AG04450 (cell line): ENCODE measurements at regions not wholly inside any gene's neighbourhood (a gene's known extent, or its start where the extent isn't known, plus 50 kb on each side); places are given as distances from the start of the nearest gene placed in this dataset.

Experiments
- CTCF ChIA-PET: fragments of 300-600, 350-600 bp; formaldehyde crosslinking; extraction: SDS; loops from one replicate; lab custom pipeline; 2022; ENCODE audit warnings: antibody characterized with exemption, inconsistent platforms; lab: Charles Lee
- POLR2A ChIA-PET: fragments of 350-600 bp; formaldehyde crosslinking; extraction: SDS; loops from one replicate; lab custom pipeline; 2021; ENCODE audit warnings: antibody characterized with exemption, inconsistent platforms; lab: Yijun Ruan, JAX
- DNase-seq: peaks from one replicate; pipeline ENCODE4 v3.0.0-alpha.2; 2011; ENCODE audit warnings: low read depth, low spot score
- H3K27ac ChIP-seq: one replicate; pipeline ENCODE4 v1.5.1; 2012; ENCODE audit warnings: low read depth, low read length, control low read depth
- H3K27me3 ChIP-seq: one replicate; pipeline ENCODE4 v1.6.0; 2012; ENCODE audit warnings: low read length; ENCODE audit not compliant: control insufficient read depth, insufficient read depth
- H3K4me3 ChIP-seq: 2 replicates; pipeline ENCODE4 v1.5.1; 2011; ENCODE audit warnings: mild to moderate bottlenecking, low read depth, low read length, control low read depth
- H3K9me3 ChIP-seq: 2 replicates; pipeline ENCODE4 v1.5.1; 2012; ENCODE audit warnings: low read length; ENCODE audit not compliant: control insufficient read depth, insufficient read depth
- TF ChIP-seq, protein P1 (sequence below): IDR thresholded peaks from 2 replicates; pipeline ENCODE4 v1.5.1; 2011; ENCODE audit warnings: low read depth, low read length, control low read depth, inconsistent platforms

- no peaks in the 10 kb centered on the region for H3K9me3 ChIP-seq
- no peaks in the 10 kb centered on the region for H3K27me3 ChIP-seq
- POLR2A ChIA-PET, result no interaction called here
- no peak for DNase-seq
- no peak overlapping the region for H3K27ac ChIP-seq
- H3K4me3 ChIP-seq, result no peak overlapping the region
- TF ChIP-seq, protein P1, sequence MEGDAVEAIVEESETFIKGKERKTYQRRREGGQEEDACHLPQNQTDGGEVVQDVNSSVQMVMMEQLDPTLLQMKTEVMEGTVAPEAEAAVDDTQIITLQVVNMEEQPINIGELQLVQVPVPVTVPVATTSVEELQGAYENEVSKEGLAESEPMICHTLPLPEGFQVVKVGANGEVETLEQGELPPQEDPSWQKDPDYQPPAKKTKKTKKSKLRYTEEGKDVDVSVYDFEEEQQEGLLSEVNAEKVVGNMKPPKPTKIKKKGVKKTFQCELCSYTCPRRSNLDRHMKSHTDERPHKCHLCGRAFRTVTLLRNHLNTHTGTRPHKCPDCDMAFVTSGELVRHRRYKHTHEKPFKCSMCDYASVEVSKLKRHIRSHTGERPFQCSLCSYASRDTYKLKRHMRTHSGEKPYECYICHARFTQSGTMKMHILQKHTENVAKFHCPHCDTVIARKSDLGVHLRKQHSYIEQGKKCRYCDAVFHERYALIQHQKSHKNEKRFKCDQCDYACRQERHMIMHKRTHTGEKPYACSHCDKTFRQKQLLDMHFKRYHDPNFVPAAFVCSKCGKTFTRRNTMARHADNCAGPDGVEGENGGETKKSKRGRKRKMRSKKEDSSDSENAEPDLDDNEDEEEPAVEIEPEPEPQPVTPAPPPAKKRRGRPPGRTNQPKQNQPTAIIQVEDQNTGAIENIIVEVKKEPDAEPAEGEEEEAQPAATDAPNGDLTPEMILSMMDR, result no peak
- CTCF ChIA-PET, result no interaction called here
These were observed 203.5 kb downstream of the HIBADH start for GRCh38 chr7:27459021-27459730.

- DNase-seq, result no peak
These were observed 203.0 kb downstream of the HIBADH start for GRCh38 chr7:27459731-27460053.

DNA sequence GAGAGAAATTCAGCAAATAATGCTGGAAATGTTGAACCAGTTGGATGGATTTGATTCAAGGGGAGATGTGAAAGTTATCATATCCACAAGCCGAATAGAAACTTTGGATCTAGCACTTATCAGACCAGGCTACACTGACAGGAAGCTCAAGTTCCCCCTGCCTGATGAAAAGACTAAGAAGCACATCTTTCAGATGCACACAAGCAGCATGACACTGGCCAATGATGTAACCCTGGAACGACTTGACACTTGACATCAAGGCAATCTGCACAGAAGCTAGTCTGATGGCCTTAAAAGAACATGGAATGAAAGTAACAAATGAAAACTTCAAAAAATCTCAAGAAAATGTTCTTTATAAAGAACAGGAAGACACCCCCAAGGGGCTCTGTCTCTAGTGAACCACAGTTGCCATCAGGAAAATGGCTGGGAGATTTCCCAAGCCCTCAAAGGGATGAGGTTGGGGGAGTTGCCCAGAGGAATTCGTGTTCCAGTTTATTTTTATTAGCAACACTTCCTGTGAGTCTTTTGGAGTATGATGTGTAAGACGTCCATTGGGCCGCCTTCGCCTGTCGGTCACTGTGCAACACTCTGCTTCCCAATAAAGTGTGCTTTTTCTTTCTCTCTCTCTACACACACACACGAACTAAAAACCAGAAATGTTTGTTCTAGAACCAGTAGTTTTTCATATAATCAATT is 200.0 kb downstream of the HIBADH start:
- no peak overlapping the region for H3K4me3 ChIP-seq
- no peak overlapping the region for H3K27ac ChIP-seq
- H3K9me3 ChIP-seq, result no peaks in the 10 kb centered on the region
- DNase-seq, result no peak
- ChIA-PET POLR2A (no interaction called here), CTCF (interaction anchor here (0.6 kb wide), 1 partner anchor 281 kb away, joined by 3 read pairs; no protein-coding TSS in a partner anchor)
- H3K27me3 ChIP-seq, result peaks cover 8% of the 10 kb centered on the region
- TF ChIP-seq, protein P1, result no peak

More at GRCh38 chr7:27459731-27460053, 203.0 kb downstream of the HIBADH start:
- CTCF ChIA-PET, result no interaction called here
- H3K27me3 ChIP-seq, result peaks cover 2% of the 10 kb centered on the region
- no peak overlapping the region for H3K27ac ChIP-seq
- TF ChIP-seq, protein P1, result no peak
- no peaks in the 10 kb centered on the region for H3K9me3 ChIP-seq
- H3K4me3 ChIP-seq, result no peak overlapping the region
- POLR2A ChIA-PET, result no interaction called here

- Histone ChIP-seq H3K4me3 (no peak overlapping the region), H3K9me3 (no peaks in the 10 kb centered on the region), H3K27me3 (peaks cover 10% of the 10 kb centered on the region), H3K27ac (no peak overlapping the region)
- TF ChIP-seq, protein P1, result no peak
- CTCF ChIA-PET, result interaction anchor here (0.6 to 1.1 kb wide), 2 partner anchors 78 to 111 kb away, joined by 3 to 4 read pairs; no protein-coding TSS in a partner anchor
- no peak for DNase-seq
- POLR2A ChIA-PET, result no interaction called here
These were observed 197.7 kb downstream of the HIBADH start for GRCh38 chr7:27464970-27465369.

GRCh38 chr7:27466703-27467102 is 196.0 kb downstream of the HIBADH start:
- Histone ChIP-seq H3K4me3 (no peak overlapping the region), H3K9me3 (no peaks in the 10 kb centered on the region), H3K27ac (no peak overlapping the region), H3K27me3 (peaks cover 14% of the 10 kb centered on the region)
- CTCF ChIA-PET, result no interaction called here
- POLR2A ChIA-PET, result no interaction called here
- DNase-seq, result no peak
- TF ChIP-seq, protein P1, result no peak
